ENCODE measurements at regions not wholly inside any gene's neighbourhood (a gene's known extent, or its start where the extent isn't known, plus 50 kb on each side); places are given as distances from the start of the nearest gene placed in this dataset.
"Not testable (repeated sequence)": the region's sequence is repeated elsewhere in the genome, so short reads cannot be mapped to it uniquely, and the experiment has no call there.

GRCh38 chr1:110260194-110260593 lies 50.1 kb downstream of the KCNC4 start:
- DNase-seq (ENCODE audit: low read depth): no peak

- no peak for DNase-seq (ENCODE audit: low read depth)
Observed at GRCh38 chr1:110262296-110262695, 52.2 kb downstream of the KCNC4 start.

- no peak for DNase-seq (ENCODE audit: low read depth)
Observed at GRCh38 chr1:110262846-110263631, 52.9 kb downstream of the KCNC4 start.

- DNase-seq (ENCODE audit: low read depth): no peak
Observed at GRCh38 chr1:110264430-110264829, 54.3 kb downstream of the KCNC4 start.

GRCh38 chr1:110265186-110265585 lies 55.1 kb downstream of the KCNC4 start:
- DNase-seq (ENCODE audit: low read depth): no peak

- no peak for DNase-seq (ENCODE audit: low read depth)
Observed at GRCh38 chr1:110266834-110267233, 56.7 kb downstream of the KCNC4 start.

GRCh38 chr1:110267260-110267659 lies 57.1 kb downstream of the KCNC4 start:
- no peak for DNase-seq (ENCODE audit: low read depth)

GRCh38 chr1:110272045-110272444 lies 61.9 kb downstream of the KCNC4 start:
- DNase-seq (ENCODE audit: low read depth): peak; percentile 56

GRCh38 chr1:110273832-110274231 lies 63.7 kb downstream of the KCNC4 start:
- DNase-seq (ENCODE audit: low read depth): not testable (repeated sequence)

- no peak for DNase-seq (ENCODE audit: low read depth)
Observed at GRCh38 chr1:110280126-110280525, 59.1 kb upstream of the RBM15 start.

GRCh38 chr1:110280804-110281203 lies 58.4 kb upstream of the RBM15 start:
- no peak for DNase-seq (ENCODE audit: low read depth)

- peak; percentile 50 for DNase-seq (ENCODE audit: low read depth)
Observed at GRCh38 chr1:110281363-110282290, 57.5 kb upstream of the RBM15 start.

- no peak for DNase-seq (ENCODE audit: low read depth)
Observed at GRCh38 chr1:110282395-110282794, 56.8 kb upstream of the RBM15 start.

- no peak for DNase-seq (ENCODE audit: low read depth)
Observed at GRCh38 chr1:110283677-110284076, 55.5 kb upstream of the RBM15 start.

- DNase-seq (ENCODE audit: low read depth): no peak
Observed at GRCh38 chr1:110285316-110285715, 53.9 kb upstream of the RBM15 start.

- no peak for DNase-seq (ENCODE audit: low read depth)
Observed at GRCh38 chr1:110286564-110286963, 52.6 kb upstream of the RBM15 start.

- DNase-seq (ENCODE audit: low read depth): no peak
Observed at GRCh38 chr1:110288111-110288510, 51.1 kb upstream of the RBM15 start.
